ENCODE measurements at regions not wholly inside any gene's neighbourhood (a gene's known extent, or its start where the extent isn't known, plus 50 kb on each side); places are given as distances from the start of the nearest gene placed in this dataset.

- TF ChIP-seq CTCF (IDR thresholded peaks at IDR 0.05) (no peak), POLR2A (IDR thresholded peaks at IDR 0.05) (no peak)
These were observed 641.1 kb downstream of the DHX35 start for GRCh38 chr20:39603219-39603618.
